ENCODE measurements at regions not wholly inside any gene's neighbourhood (a gene's known extent, or its start where the extent isn't known, plus 50 kb on each side); places are given as distances from the start of the nearest gene placed in this dataset.

- ChIA-PET CTCF (no interaction called here), POLR2A (no interaction called here)
- Mint-ChIP-seq H3K36me3 (no peaks in the 10 kb centered on the region), H3K27me3 (peaks cover 11 to 35% (median 25%) of the 10 kb centered on the region in 5 donors), H3K27ac (no peak overlapping the region), H3K4me3 (no peak overlapping the region), H3K4me1 (no peaks in the 10 kb centered on the region), H3K9me3 (no peaks in the 10 kb centered on the region)
- no peak for ATAC-seq
- no peaks in the 10 kb centered on the region for H3K9me3 ChIP-seq (ENCODE audit: control insufficient read depth in 2 of 3, low read length in 3 of 3)
- DNase-seq, result no peak
- no peaks in the 10 kb centered on the region for H3K36me3 ChIP-seq (ENCODE audit: control insufficient read depth in 2 of 3, insufficient read depth in 3 of 3, low read length in 3 of 3)
- intact Hi-C loops (cut with micrococcal nuclease), result no loop called here
- no peak overlapping the region for H3K4me3 ChIP-seq (ENCODE audit: low read length)
- H3K27me3 ChIP-seq (ENCODE audit: control insufficient read depth in 2 of 2, insufficient read depth in 2 of 2, low read length in 2 of 2), result peaks cover 0 to 2% of the 10 kb centered on the region in 2 donors
- H3K27ac ChIP-seq (ENCODE audit: low read depth, low read length), result no peak overlapping the region
- no peaks in the 10 kb centered on the region for H3K4me1 ChIP-seq (ENCODE audit: control insufficient read depth in 2 of 2, insufficient read depth in 2 of 2, low read length in 2 of 2)
Measured at GRCh38 chr2:176704282-176704858, 435.1 kb downstream of the MTX2 start.

- Mint-ChIP-seq H3K9me3 (no peaks in the 10 kb centered on the region), H3K27me3 (peaks cover 7 to 33% (median 21%) of the 10 kb centered on the region in 5 donors), H3K36me3 (no peaks in the 10 kb centered on the region), H3K4me1 (no peaks in the 10 kb centered on the region), H3K4me3 (no peak overlapping the region), H3K27ac (no peak overlapping the region)
- H3K4me3 ChIP-seq (ENCODE audit: low read length), result no peak overlapping the region
- H3K36me3 ChIP-seq (ENCODE audit: control insufficient read depth in 2 of 3, insufficient read depth in 3 of 3, low read length in 3 of 3), result no peaks in the 10 kb centered on the region
- H3K27me3 ChIP-seq (ENCODE audit: control insufficient read depth in 2 of 2, insufficient read depth in 2 of 2, low read length in 2 of 2), result no peaks in the 10 kb centered on the region
- ChIA-PET POLR2A (interaction anchor here (0.6 kb wide), 1 partner anchor 1049 kb away, joined by 3 read pairs; no protein-coding TSS in a partner anchor), CTCF (no interaction called here)
- intact Hi-C loops (cut with micrococcal nuclease), result no loop called here
- H3K4me1 ChIP-seq (ENCODE audit: control insufficient read depth in 2 of 2, insufficient read depth in 2 of 2, low read length in 2 of 2), result no peaks in the 10 kb centered on the region
- no peak for ATAC-seq
- DNase-seq, result no peak
- H3K9me3 ChIP-seq (ENCODE audit: control insufficient read depth in 2 of 3, low read length in 3 of 3), result no peaks in the 10 kb centered on the region
- no peak overlapping the region for H3K27ac ChIP-seq (ENCODE audit: low read depth, low read length)
Measured at GRCh38 chr2:176709149-176709951, 440.1 kb downstream of the MTX2 start.

DNA sequence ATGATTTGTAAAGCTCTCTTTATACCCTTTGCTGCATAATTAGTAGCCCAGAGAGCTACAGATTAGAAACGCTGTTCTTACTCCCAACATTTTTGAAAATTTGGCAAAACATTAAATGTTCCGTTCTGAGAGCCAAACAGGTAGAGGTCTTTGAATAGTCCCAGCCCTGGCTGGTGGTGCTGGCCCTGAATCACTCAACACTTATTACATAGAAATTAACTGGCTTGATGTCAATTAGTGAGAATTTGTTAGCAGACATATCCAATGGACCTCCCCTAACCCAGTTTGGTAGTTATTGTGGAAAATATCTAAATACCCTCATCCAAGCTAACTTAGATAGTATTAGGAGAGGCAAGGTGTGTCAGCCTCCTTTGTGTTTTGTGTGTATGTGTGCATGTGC, 440.7 kb downstream of the MTX2 start:
- H3K4me3 ChIP-seq (ENCODE audit: low read length), result no peak overlapping the region

GRCh38 chr2:176710657-176711186, 441.5 kb downstream of the MTX2 start:
- no peak for ATAC-seq
- H3K4me1 ChIP-seq (ENCODE audit: control insufficient read depth in 2 of 2, insufficient read depth in 2 of 2, low read length in 2 of 2), result no peaks in the 10 kb centered on the region
- POLR2A ChIA-PET, result no interaction called here
- H3K27ac Mint-ChIP-seq, result no peak overlapping the region
- CTCF ChIA-PET, result interaction anchor here (0.8 kb wide), 1 partner anchor 15 kb away, joined by 3 read pairs; no protein-coding TSS in a partner anchor
- H3K27me3 Mint-ChIP-seq, result peaks cover 10 to 36% (median 21%) of the 10 kb centered on the region in 5 donors
- no peaks in the 10 kb centered on the region for H3K27me3 ChIP-seq (ENCODE audit: control insufficient read depth in 2 of 2, insufficient read depth in 2 of 2, low read length in 2 of 2)
- no peak overlapping the region for H3K4me3 Mint-ChIP-seq
- intact Hi-C loops (cut with micrococcal nuclease), result no loop called here
- H3K9me3 Mint-ChIP-seq, result no peaks in the 10 kb centered on the region
- no peak overlapping the region for H3K4me3 ChIP-seq (ENCODE audit: low read length)
- H3K36me3 Mint-ChIP-seq, result no peaks in the 10 kb centered on the region
- DNase-seq, result no peak
- no peaks in the 10 kb centered on the region for H3K4me1 Mint-ChIP-seq
- H3K27ac ChIP-seq (ENCODE audit: low read depth, low read length), result no peak overlapping the region
- no peaks in the 10 kb centered on the region for H3K36me3 ChIP-seq (ENCODE audit: control insufficient read depth in 2 of 3, insufficient read depth in 3 of 3, low read length in 3 of 3)
- no peaks in the 10 kb centered on the region for H3K9me3 ChIP-seq (ENCODE audit: control insufficient read depth in 2 of 3, low read length in 3 of 3)

More for the DNA sequence above, 440.7 kb downstream of the MTX2 start:
- intact Hi-C loops (cut with micrococcal nuclease), result no loop called here
- Histone ChIP-seq H3K9me3 (ENCODE audit: control insufficient read depth in 2 of 3, low read length in 3 of 3) (no peaks in the 10 kb centered on the region), H3K27ac (ENCODE audit: low read depth, low read length) (no peak overlapping the region), H3K27me3 (ENCODE audit: control insufficient read depth in 2 of 2, insufficient read depth in 2 of 2, low read length in 2 of 2) (no peaks in the 10 kb centered on the region), H3K4me1 (ENCODE audit: control insufficient read depth in 2 of 2, insufficient read depth in 2 of 2, low read length in 2 of 2) (no peaks in the 10 kb centered on the region), H3K36me3 (ENCODE audit: control insufficient read depth in 2 of 3, insufficient read depth in 3 of 3, low read length in 3 of 3) (no peaks in the 10 kb centered on the region)
- no peak for DNase-seq
- Mint-ChIP-seq H3K4me3 (no peak overlapping the region), H3K9me3 (no peaks in the 10 kb centered on the region), H3K4me1 (no peaks in the 10 kb centered on the region), H3K27me3 (peaks cover 7 to 33% (median 20%) of the 10 kb centered on the region in 5 donors), H3K27ac (no peak overlapping the region), H3K36me3 (no peaks in the 10 kb centered on the region)
- ATAC-seq, result no peak
- ChIA-PET POLR2A (interaction anchor here (0.6 kb wide), 1 partner anchor 1049 kb away, joined by 3 read pairs; no protein-coding TSS in a partner anchor), CTCF (no interaction called here)

DNA sequence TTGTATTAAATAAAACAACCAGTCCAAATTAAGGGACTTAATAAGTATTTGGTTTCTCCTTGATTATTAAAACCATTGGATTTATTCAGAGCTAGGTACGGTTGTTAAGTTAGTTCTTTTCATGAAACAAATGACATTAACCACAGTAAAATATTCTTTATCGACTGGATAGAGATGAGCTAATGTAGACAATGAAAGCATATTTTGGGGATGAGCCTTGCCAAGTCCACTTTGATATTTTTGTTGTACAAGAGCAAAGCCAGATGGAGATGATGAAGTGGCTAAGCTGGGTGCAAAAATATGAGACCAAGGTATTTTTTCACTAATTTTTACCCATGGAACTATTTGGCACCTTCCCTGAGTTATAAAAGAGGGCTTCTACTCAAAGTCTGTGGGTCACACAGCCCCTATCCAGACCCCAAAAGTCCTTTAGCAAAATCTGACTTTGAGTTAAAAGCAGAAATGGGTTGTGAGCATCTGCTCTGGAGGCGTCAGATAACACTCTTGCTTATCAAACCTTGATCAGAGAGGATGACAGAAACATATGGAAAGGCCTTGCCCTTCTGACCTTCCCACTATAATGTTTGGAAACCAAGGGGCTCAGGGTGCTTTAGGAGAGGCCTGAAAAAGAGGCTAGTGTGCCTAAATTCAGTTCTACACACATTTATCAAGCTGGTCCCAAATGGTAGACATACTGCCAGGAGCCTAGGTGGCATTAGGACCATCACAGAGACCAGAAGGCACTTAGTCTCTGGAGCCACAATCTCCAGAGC, 456.8 kb downstream of the MTX2 start:
- no peaks in the 10 kb centered on the region for H3K9me3 ChIP-seq (ENCODE audit: control insufficient read depth in 2 of 3, low read length in 3 of 3)
- no peak overlapping the region for H3K4me3 ChIP-seq (ENCODE audit: low read length)
- POLR2A ChIA-PET, result no interaction called here
- no peak overlapping the region for H3K27ac ChIP-seq (ENCODE audit: low read depth, low read length)
- no peak for DNase-seq
- Mint-ChIP-seq H3K27me3 (peaks cover 8 to 18% (median 13%) of the 10 kb centered on the region in 5 donors), H3K27ac (no peak overlapping the region), H3K4me1 (no peaks in the 10 kb centered on the region), H3K4me3 (no peak overlapping the region), H3K9me3 (peaks cover 0 to 7% (median 0%) of the 10 kb centered on the region in 11 donors), H3K36me3 (peaks cover 0 to 3% (median 0%) of the 10 kb centered on the region in 5 donors)
- ATAC-seq, result no peak
- H3K27me3 ChIP-seq (ENCODE audit: control insufficient read depth in 2 of 2, insufficient read depth in 2 of 2, low read length in 2 of 2), result no peaks in the 10 kb centered on the region
- H3K4me1 ChIP-seq (ENCODE audit: control insufficient read depth in 2 of 2, insufficient read depth in 2 of 2, low read length in 2 of 2), result no peaks in the 10 kb centered on the region
- CTCF ChIA-PET, result interaction anchor here (0.6 kb wide), 1 partner anchor 15 kb away, joined by 3 read pairs; no protein-coding TSS in a partner anchor
- H3K36me3 ChIP-seq (ENCODE audit: control insufficient read depth in 2 of 3, insufficient read depth in 3 of 3, low read length in 3 of 3), result no peaks in the 10 kb centered on the region
- intact Hi-C loops (cut with micrococcal nuclease), result no loop called here

DNA sequence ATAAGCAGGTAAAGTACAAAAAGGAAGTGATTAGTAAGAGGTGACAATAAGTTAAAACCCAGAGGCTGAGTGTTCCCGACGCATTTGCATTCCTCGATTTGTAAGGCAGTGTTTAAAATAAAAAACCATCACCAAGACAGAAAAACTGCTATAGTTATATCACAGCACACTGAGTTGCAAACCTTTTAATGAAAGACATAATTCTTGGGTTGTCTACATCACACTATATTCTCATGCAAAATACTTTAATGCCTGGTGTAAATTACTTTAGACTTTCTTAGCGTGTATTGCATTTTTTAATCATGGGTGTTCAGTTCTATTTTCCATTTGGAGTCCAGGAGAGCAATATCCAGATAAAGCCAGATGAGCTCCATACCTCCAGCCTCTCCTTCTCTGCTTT, 458.5 kb downstream of the MTX2 start:
- Mint-ChIP-seq H3K4me3 (no peak overlapping the region), H3K27me3 (peaks cover 3 to 16% (median 10%) of the 10 kb centered on the region in 5 donors), H3K9me3 (no peaks in the 10 kb centered on the region), H3K36me3 (no peaks in the 10 kb centered on the region), H3K4me1 (no peaks in the 10 kb centered on the region), H3K27ac (no peak overlapping the region)
- Histone ChIP-seq H3K27me3 (ENCODE audit: control insufficient read depth in 2 of 2, insufficient read depth in 2 of 2, low read length in 2 of 2) (no peaks in the 10 kb centered on the region), H3K9me3 (ENCODE audit: control insufficient read depth in 2 of 3, low read length in 3 of 3) (no peaks in the 10 kb centered on the region), H3K27ac (ENCODE audit: low read depth, low read length) (no peak overlapping the region), H3K36me3 (ENCODE audit: control insufficient read depth in 2 of 3, insufficient read depth in 3 of 3, low read length in 3 of 3) (no peaks in the 10 kb centered on the region), H3K4me1 (ENCODE audit: control insufficient read depth in 2 of 2, insufficient read depth in 2 of 2, low read length in 2 of 2) (no peaks in the 10 kb centered on the region), H3K4me3 (ENCODE audit: low read length) (no peak overlapping the region)
- intact Hi-C loops (cut with micrococcal nuclease), result no loop called here
- ChIA-PET POLR2A (no interaction called here), CTCF (no interaction called here)
- no peak for DNase-seq
- ATAC-seq, result no peak
